ENCODE measurements at regions not wholly inside any gene's neighbourhood (a gene's known extent, or its start where the extent isn't known, plus 50 kb on each side); places are given as distances from the start of the nearest gene placed in this dataset.

DNA sequence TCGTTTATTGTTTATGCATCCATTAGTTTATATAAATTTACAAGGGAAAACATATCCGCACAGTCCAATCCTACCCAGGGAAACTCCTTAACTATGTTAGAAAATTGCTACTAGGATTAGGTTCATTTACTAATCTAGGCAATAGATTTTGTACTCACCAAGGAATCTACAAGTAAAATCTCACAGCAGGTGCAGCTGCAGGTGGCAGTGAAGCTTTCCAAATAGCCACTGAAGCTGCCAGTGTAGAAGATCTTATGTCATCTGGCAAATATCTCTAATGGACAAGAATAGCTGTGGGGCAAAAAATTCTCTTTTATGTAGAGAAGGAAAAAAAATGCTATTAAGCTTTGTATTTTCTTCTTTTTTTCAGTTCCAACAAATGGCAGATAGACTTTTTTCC, 963.4 kb upstream of the ADGRL4 start:
- Histone ChIP-seq H3K36me3 (ENCODE audit: control insufficient read depth in 5 of 5, insufficient read depth in 5 of 5, low read length in 5 of 5) (no peaks in the 10 kb centered on the region), H3K27ac (ENCODE audit: low read depth, low read length) (no peak overlapping the region), H3K4me1 (ENCODE audit: control insufficient read depth in 5 of 5, insufficient read depth in 5 of 5, low read length in 5 of 5) (no peaks in the 10 kb centered on the region)

DNA sequence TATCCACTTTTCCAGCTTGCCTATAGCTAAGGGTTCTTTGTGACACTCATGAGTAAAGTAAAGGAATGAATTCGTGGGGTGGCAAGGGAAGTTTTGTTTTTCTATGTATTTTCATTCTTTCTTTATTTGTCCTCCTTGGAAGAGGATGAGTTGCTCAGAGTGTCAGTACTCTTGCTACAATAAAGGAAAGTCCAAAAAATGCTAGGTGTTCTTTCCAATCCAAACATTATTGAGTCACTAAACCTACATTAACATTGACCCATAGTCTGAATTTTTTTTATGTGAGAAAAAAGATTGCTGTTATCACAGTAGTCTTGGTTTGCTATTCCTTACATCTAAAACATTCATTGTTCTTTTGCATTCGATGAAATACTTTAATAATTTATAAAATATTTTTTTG, 959.9 kb upstream of the ADGRL4 start:
- Histone ChIP-seq H3K4me1 (ENCODE audit: control insufficient read depth in 5 of 5, insufficient read depth in 5 of 5, low read length in 5 of 5) (no peaks in the 10 kb centered on the region), H3K9ac (ENCODE audit: low read length in 5 of 5) (no peak overlapping the region), H3K36me3 (ENCODE audit: control insufficient read depth in 5 of 5, insufficient read depth in 5 of 5, low read length in 5 of 5) (no peaks in the 10 kb centered on the region), H3K27me3 (ENCODE audit: control insufficient read depth in 5 of 5, insufficient read depth in 4 of 5, low read length in 5 of 5) (no peaks in the 10 kb centered on the region), H3K9me3 (ENCODE audit: control insufficient read depth in 5 of 5, low read length in 5 of 5) (peaks cover 0 to 5% (median 0%) of the 10 kb centered on the region in 5 donors), H3K27ac (ENCODE audit: low read depth, low read length) (no peak overlapping the region), H3K4me3 (ENCODE audit: low read depth in 1 of 5, low read length in 5 of 5) (no peak overlapping the region)

More for the DNA sequence above, 963.4 kb upstream of the ADGRL4 start:
- peaks cover 0 to 5% (median 0%) of the 10 kb centered on the region in 5 donors for H3K9me3 ChIP-seq (ENCODE audit: control insufficient read depth in 5 of 5, low read length in 5 of 5)
- no peak overlapping the region for H3K4me3 ChIP-seq (ENCODE audit: low read depth in 1 of 5, low read length in 5 of 5)
- no peak overlapping the region for H3K9ac ChIP-seq (ENCODE audit: low read length in 5 of 5)
- H3K27me3 ChIP-seq (ENCODE audit: control insufficient read depth in 5 of 5, insufficient read depth in 4 of 5, low read length in 5 of 5), result no peaks in the 10 kb centered on the region

DNA sequence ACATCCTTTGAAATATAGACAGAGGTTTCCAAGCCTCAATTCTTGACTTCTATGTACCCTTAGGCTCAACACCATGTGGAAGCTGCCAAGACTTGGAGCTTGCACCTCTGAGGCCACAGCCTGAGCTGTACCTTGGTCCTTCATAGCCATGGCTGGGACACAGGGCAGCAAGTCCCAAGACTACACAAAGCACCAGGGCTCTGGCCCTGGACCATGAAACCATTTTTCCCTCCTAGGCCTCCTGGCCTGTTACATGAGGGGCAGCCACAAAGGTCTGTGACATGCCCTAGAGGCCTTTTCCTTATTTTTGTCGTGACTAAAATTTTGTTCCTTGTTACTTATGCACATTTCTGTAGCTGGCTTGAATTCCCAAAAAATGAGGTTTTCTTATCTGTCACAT, 953.1 kb upstream of the ADGRL4 start:
- no peak overlapping the region for H3K27ac ChIP-seq (ENCODE audit: low read depth, low read length)
- H3K4me3 ChIP-seq (ENCODE audit: low read depth in 1 of 5, low read length in 5 of 5), result no peak overlapping the region
- no peaks in the 10 kb centered on the region for H3K27me3 ChIP-seq (ENCODE audit: control insufficient read depth in 5 of 5, insufficient read depth in 4 of 5, low read length in 5 of 5)
- H3K9me3 ChIP-seq (ENCODE audit: control insufficient read depth in 5 of 5, low read length in 5 of 5), result peaks cover 0 to 9% (median 5%) of the 10 kb centered on the region in 5 donors
- H3K9ac ChIP-seq (ENCODE audit: low read length in 5 of 5), result no peak overlapping the region
- H3K4me1 ChIP-seq (ENCODE audit: control insufficient read depth in 5 of 5, insufficient read depth in 5 of 5, low read length in 5 of 5), result no peaks in the 10 kb centered on the region
- H3K36me3 ChIP-seq (ENCODE audit: control insufficient read depth in 5 of 5, insufficient read depth in 5 of 5, low read length in 5 of 5), result no peaks in the 10 kb centered on the region

GRCh38 chr1:79955966-79956365, 949.4 kb upstream of the ADGRL4 start:
- no peak overlapping the region for H3K4me3 ChIP-seq (ENCODE audit: low read depth in 1 of 5, low read length in 5 of 5)
- H3K27me3 ChIP-seq (ENCODE audit: control insufficient read depth in 5 of 5, insufficient read depth in 4 of 5, low read length in 5 of 5), result no peaks in the 10 kb centered on the region
- peaks cover 0 to 16% (median 8%) of the 10 kb centered on the region in 5 donors for H3K9me3 ChIP-seq (ENCODE audit: control insufficient read depth in 5 of 5, low read length in 5 of 5)
- no peak overlapping the region for H3K9ac ChIP-seq (ENCODE audit: low read length in 5 of 5)
- no peaks in the 10 kb centered on the region for H3K4me1 ChIP-seq (ENCODE audit: control insufficient read depth in 5 of 5, insufficient read depth in 5 of 5, low read length in 5 of 5)
- H3K27ac ChIP-seq (ENCODE audit: low read depth, low read length), result no peak overlapping the region
- no peaks in the 10 kb centered on the region for H3K36me3 ChIP-seq (ENCODE audit: control insufficient read depth in 5 of 5, insufficient read depth in 5 of 5, low read length in 5 of 5)

DNA sequence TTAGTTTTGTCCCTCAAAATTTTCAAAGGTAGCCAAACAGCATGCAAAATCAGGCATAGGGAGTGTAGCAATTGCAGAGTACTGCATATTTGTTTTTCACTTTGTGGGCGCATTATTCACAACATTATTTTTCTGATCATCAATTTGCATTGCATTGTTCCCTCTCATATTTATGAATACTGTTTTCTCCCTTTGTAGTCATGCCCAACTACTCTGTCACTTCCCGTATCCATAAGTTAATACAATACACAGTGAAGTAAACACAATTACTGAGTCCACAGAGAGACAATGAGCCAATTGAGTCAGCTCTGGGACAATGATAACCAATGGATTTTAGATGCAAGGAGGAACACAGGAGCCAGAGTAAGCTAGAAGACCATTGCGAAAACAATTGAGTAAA, 944.0 kb upstream of the ADGRL4 start:
- H3K4me3 ChIP-seq (ENCODE audit: low read depth in 1 of 5, low read length in 5 of 5), result no peak overlapping the region

DNA sequence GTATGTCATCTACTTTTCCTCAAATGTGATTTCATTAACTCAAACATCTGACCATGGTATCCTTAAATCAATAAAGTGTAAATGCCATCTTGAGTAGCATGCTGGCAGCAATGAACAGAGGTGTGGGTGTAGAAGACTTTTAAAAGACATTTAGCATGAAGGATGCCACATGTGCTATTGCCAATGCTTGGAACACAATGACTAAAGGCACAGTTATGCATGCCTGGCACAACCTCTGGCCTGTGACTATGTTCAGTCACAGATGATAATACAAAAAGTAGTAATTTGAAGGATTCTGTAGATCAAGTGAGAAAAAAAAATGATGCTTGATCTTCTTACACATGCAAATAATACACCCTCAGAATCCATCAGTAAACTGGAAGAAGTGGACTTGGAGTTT, 938.9 kb upstream of the ADGRL4 start:
- no peaks in the 10 kb centered on the region for H3K27me3 ChIP-seq (ENCODE audit: control insufficient read depth in 5 of 5, insufficient read depth in 4 of 5, low read length in 5 of 5)
- H3K27ac ChIP-seq (ENCODE audit: low read depth, low read length), result no peak overlapping the region
- no peaks in the 10 kb centered on the region for H3K9me3 ChIP-seq (ENCODE audit: control insufficient read depth in 5 of 5, low read length in 5 of 5)
- H3K9ac ChIP-seq (ENCODE audit: low read length in 5 of 5), result no peak overlapping the region
- H3K36me3 ChIP-seq (ENCODE audit: control insufficient read depth in 5 of 5, insufficient read depth in 5 of 5, low read length in 5 of 5), result no peaks in the 10 kb centered on the region
- no peaks in the 10 kb centered on the region for H3K4me1 ChIP-seq (ENCODE audit: control insufficient read depth in 5 of 5, insufficient read depth in 5 of 5, low read length in 5 of 5)
- no peak overlapping the region for H3K4me3 ChIP-seq (ENCODE audit: low read depth in 1 of 5, low read length in 5 of 5)

More for the DNA sequence above, 944.0 kb upstream of the ADGRL4 start:
- Histone ChIP-seq H3K9ac (ENCODE audit: low read length in 5 of 5) (no peak overlapping the region), H3K36me3 (ENCODE audit: control insufficient read depth in 5 of 5, insufficient read depth in 5 of 5, low read length in 5 of 5) (no peaks in the 10 kb centered on the region), H3K4me1 (ENCODE audit: control insufficient read depth in 5 of 5, insufficient read depth in 5 of 5, low read length in 5 of 5) (no peaks in the 10 kb centered on the region), H3K9me3 (ENCODE audit: control insufficient read depth in 5 of 5, low read length in 5 of 5) (peaks cover 0 to 9% (median 3%) of the 10 kb centered on the region in 5 donors), H3K27me3 (ENCODE audit: control insufficient read depth in 5 of 5, insufficient read depth in 4 of 5, low read length in 5 of 5) (no peaks in the 10 kb centered on the region), H3K27ac (ENCODE audit: low read depth, low read length) (no peak overlapping the region)

DNA sequence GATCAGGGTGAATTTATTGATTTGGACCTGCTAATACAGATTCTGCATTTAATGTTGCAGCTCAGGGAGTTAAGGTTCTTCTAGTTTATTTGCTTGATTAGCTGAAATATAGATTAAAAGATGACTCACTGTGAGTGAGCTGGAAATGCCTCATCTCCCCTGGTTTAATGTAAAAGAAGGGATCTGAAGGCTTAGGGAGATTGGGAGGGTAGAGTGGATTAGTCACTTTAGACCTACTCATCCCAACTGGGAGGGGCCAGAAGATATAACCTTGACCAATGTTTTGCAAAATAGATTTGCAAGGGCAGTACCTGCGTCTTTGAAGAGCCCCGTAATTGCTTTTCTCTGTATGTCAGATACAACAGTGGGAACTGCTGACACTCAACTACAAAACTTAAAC, 922.8 kb upstream of the ADGRL4 start:
- H3K9ac ChIP-seq (ENCODE audit: low read length in 5 of 5), result no peak overlapping the region
- H3K4me3 ChIP-seq (ENCODE audit: low read depth in 1 of 5, low read length in 5 of 5), result no peak overlapping the region
- H3K27ac ChIP-seq (ENCODE audit: low read depth, low read length), result no peak overlapping the region
- no peaks in the 10 kb centered on the region for H3K27me3 ChIP-seq (ENCODE audit: control insufficient read depth in 5 of 5, insufficient read depth in 4 of 5, low read length in 5 of 5)
- H3K9me3 ChIP-seq (ENCODE audit: control insufficient read depth in 5 of 5, low read length in 5 of 5), result peaks cover 0 to 4% (median 0%) of the 10 kb centered on the region in 5 donors
- no peaks in the 10 kb centered on the region for H3K4me1 ChIP-seq (ENCODE audit: control insufficient read depth in 5 of 5, insufficient read depth in 5 of 5, low read length in 5 of 5)
- no peaks in the 10 kb centered on the region for H3K36me3 ChIP-seq (ENCODE audit: control insufficient read depth in 5 of 5, insufficient read depth in 5 of 5, low read length in 5 of 5)

DNA sequence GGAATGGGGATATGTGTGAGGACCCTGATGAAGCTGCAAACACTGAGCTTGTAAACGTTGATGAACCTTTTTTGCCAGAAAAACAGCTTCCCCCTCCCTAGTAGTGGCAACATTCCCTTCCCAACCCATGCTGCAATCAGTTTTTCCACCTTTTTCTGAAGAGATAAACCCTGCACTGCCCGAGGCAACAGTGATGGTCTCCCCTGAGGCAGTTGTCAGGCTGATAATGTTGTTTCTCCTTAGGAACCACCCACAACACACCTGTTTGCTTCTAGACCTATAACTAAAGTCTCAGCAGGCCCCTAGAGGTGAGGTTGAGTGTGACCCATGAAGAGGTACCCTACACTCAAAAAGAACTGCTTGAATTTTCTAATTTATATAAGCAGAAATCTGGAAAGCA, 922.4 kb upstream of the ADGRL4 start:
- Histone ChIP-seq H3K27ac (ENCODE audit: low read depth, low read length) (no peak overlapping the region), H3K9me3 (ENCODE audit: control insufficient read depth in 5 of 5, low read length in 5 of 5) (peaks cover 0 to 9% (median 0%) of the 10 kb centered on the region in 5 donors), H3K4me3 (ENCODE audit: low read depth in 1 of 5, low read length in 5 of 5) (no peak overlapping the region), H3K4me1 (ENCODE audit: control insufficient read depth in 5 of 5, insufficient read depth in 5 of 5, low read length in 5 of 5) (no peaks in the 10 kb centered on the region), H3K36me3 (ENCODE audit: control insufficient read depth in 5 of 5, insufficient read depth in 5 of 5, low read length in 5 of 5) (no peaks in the 10 kb centered on the region), H3K9ac (ENCODE audit: low read length in 5 of 5) (no peak overlapping the region), H3K27me3 (ENCODE audit: control insufficient read depth in 5 of 5, insufficient read depth in 4 of 5, low read length in 5 of 5) (no peaks in the 10 kb centered on the region)

GRCh38 chr1:79920960-79921669, 914.6 kb upstream of the ADGRL4 start:
- H3K4me3 ChIP-seq (ENCODE audit: low read depth in 1 of 5, low read length in 5 of 5), result no peak overlapping the region
- peaks cover 0 to 6% (median 0%) of the 10 kb centered on the region in 5 donors for H3K4me1 ChIP-seq (ENCODE audit: control insufficient read depth in 5 of 5, insufficient read depth in 5 of 5, low read length in 5 of 5)
- no peaks in the 10 kb centered on the region for H3K27me3 ChIP-seq (ENCODE audit: control insufficient read depth in 5 of 5, insufficient read depth in 4 of 5, low read length in 5 of 5)
- H3K9ac ChIP-seq (ENCODE audit: low read length in 5 of 5), result no peak overlapping the region
- H3K9me3 ChIP-seq (ENCODE audit: control insufficient read depth in 5 of 5, low read length in 5 of 5), result peaks cover 0 to 6% (median 0%) of the 10 kb centered on the region in 5 donors
- H3K36me3 ChIP-seq (ENCODE audit: control insufficient read depth in 5 of 5, insufficient read depth in 5 of 5, low read length in 5 of 5), result no peaks in the 10 kb centered on the region
- H3K27ac ChIP-seq (ENCODE audit: low read depth, low read length), result no peak overlapping the region

DNA sequence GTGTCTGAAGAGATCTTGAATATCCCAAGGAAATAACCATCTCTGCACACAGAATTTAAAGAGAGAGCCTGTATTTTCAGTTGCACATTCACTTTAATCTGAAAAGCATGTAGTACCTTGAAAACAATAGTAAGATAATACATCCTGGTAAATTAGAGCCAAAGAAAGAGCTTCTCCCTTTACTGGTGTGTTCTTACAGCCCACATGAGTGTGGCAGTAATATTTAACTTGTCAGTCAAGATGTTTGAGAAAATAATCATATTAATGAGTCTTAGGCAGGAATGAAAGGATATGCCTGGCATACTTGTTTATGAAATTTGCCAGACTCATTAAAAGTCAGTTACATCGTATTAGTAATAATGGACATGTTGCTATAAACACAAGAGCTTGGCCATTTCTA, 908.4 kb upstream of the ADGRL4 start:
- Histone ChIP-seq H3K27me3 (ENCODE audit: control insufficient read depth in 5 of 5, insufficient read depth in 4 of 5, low read length in 5 of 5) (no peaks in the 10 kb centered on the region), H3K4me3 (ENCODE audit: low read depth in 1 of 5, low read length in 5 of 5) (no peak overlapping the region), H3K9ac (ENCODE audit: low read length in 5 of 5) (no peak overlapping the region), H3K27ac (ENCODE audit: low read depth, low read length) (no peak overlapping the region), H3K4me1 (ENCODE audit: control insufficient read depth in 5 of 5, insufficient read depth in 5 of 5, low read length in 5 of 5) (no peaks in the 10 kb centered on the region), H3K36me3 (ENCODE audit: control insufficient read depth in 5 of 5, insufficient read depth in 5 of 5, low read length in 5 of 5) (no peaks in the 10 kb centered on the region), H3K9me3 (ENCODE audit: control insufficient read depth in 5 of 5, low read length in 5 of 5) (no peaks in the 10 kb centered on the region)
